Karpas-422 (cell line): ENCODE measurements at regions not wholly inside any gene's neighbourhood (a gene's known extent, or its start where the extent isn't known, plus 50 kb on each side); places are given as distances from the start of the nearest gene placed in this dataset.
A peak's percentile ranks its signal among the peaks of the same experiment; 100 is the strongest.

Source experiments
- DNase-seq: peaks from one replicate; pipeline ENCODE4 v3.0.0-alpha.2; 2015
- H2AFZ ChIP-seq: fragments of 200-600 bp; sonication (generic); 2 replicates; pipeline ENCODE4 v1.6.1; 2014; ENCODE audit warnings: antibody characterized with exemption, low read length, mixed read lengths
- H3K27ac ChIP-seq: fragments of 200-600 bp; sonication (generic); 2 replicates; pipeline ENCODE4 v1.5.1; 2014; ENCODE audit warnings: mild to moderate bottlenecking, low read length, moderate library complexity
- H3K27me3 ChIP-seq: fragments of 200-600 bp; sonication (generic); 2 replicates; pipeline ENCODE4 v1.6.1; 2014; ENCODE audit warnings: low read length, mixed read lengths
- H3K36me3 ChIP-seq: fragments of 200-600 bp; sonication (generic); 2 replicates; pipeline ENCODE4 v1.6.1; 2014; ENCODE audit warnings: low read length, mixed read lengths; ENCODE audit not compliant: insufficient read depth
- H3K4me1 ChIP-seq: fragments of 200-600 bp; sonication (generic); 2 replicates; pipeline ENCODE4 v1.6.1; 2014; ENCODE audit warnings: mild to moderate bottlenecking, low read length, mixed read lengths
- H3K4me2 ChIP-seq: fragments of 200-600 bp; sonication (generic); 2 replicates; pipeline ENCODE4 v1.6.1; 2014; ENCODE audit warnings: low read length, low read depth, mild to moderate bottlenecking; ENCODE audit not compliant: poor library complexity, severe bottlenecking
- H3K4me3 ChIP-seq: fragments of 200-600 bp; sonication (generic); 2 replicates; pipeline ENCODE4 v1.5.1; 2014; ENCODE audit warnings: mild to moderate bottlenecking, antibody characterized with exemption, low read length, mixed read lengths
- H3K79me2 ChIP-seq: fragments of 200-600 bp; sonication (generic); 2 replicates; pipeline ENCODE4 v1.6.1; 2014; ENCODE audit warnings: mild to moderate bottlenecking, low read length, mixed read lengths
- H3K9ac ChIP-seq: fragments of 200-600 bp; sonication (generic); 2 replicates; pipeline ENCODE4 v1.6.0; 2014; ENCODE audit warnings: low read length
- H3K9me2 ChIP-seq: fragments of 200-600 bp; sonication (generic), shearing (Covaris generic); replicated peaks from 2 replicates; pipeline ENCODE4 v1.6.0; 2014; ENCODE audit warnings: mild to moderate bottlenecking, low read length, moderate library complexity; ENCODE audit not compliant: insufficient read depth
- H3K9me3 ChIP-seq: fragments of 300-700, 200-600 bp; sonication (generic); 2 replicates; pipeline ENCODE4 v1.6.1; 2014; ENCODE audit warnings: low read length, mixed read lengths
- H4K20me1 ChIP-seq: fragments of 200-600 bp; sonication (generic); 2 replicates; pipeline ENCODE4 v1.6.1; 2014; ENCODE audit warnings: mild to moderate bottlenecking, antibody characterized with exemption, low read length, low read depth; ENCODE audit not compliant: insufficient read depth

DNA sequence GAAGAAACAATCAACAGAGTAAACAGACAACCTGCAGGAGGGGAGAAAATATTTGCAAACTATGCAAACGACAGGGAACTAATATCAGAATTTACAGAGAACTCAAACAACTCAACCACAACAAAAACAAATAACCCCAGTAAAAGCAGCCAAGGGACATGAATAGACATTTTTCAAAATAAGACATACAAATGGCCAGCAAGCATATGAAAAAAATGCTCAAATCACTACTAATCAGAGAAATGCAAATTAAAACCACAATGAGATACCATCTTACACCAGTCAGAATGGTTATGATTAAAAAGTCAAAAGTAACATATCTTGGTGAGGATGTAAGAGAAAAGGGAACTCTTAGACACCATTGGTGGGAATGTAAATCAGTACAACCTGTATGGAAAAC lies 215.0 kb downstream of the THBS2 start:
- Histone ChIP-seq H2AFZ (no peak overlapping the region), H3K79me2 (no peaks in the 10 kb centered on the region), H3K4me1 (no peaks in the 10 kb centered on the region), H3K9me2 (no peaks in the 10 kb centered on the region), H3K4me2 (no peak overlapping the region), H3K4me3 (no peak overlapping the region), H3K36me3 (no peaks in the 10 kb centered on the region), H3K27me3 (no peaks in the 10 kb centered on the region), H3K27ac (no peak overlapping the region), H4K20me1 (no peaks in the 10 kb centered on the region), H3K9me3 (no peaks in the 10 kb centered on the region), H3K9ac (no peak overlapping the region)
- peak; percentile 19 for DNase-seq

DNA sequence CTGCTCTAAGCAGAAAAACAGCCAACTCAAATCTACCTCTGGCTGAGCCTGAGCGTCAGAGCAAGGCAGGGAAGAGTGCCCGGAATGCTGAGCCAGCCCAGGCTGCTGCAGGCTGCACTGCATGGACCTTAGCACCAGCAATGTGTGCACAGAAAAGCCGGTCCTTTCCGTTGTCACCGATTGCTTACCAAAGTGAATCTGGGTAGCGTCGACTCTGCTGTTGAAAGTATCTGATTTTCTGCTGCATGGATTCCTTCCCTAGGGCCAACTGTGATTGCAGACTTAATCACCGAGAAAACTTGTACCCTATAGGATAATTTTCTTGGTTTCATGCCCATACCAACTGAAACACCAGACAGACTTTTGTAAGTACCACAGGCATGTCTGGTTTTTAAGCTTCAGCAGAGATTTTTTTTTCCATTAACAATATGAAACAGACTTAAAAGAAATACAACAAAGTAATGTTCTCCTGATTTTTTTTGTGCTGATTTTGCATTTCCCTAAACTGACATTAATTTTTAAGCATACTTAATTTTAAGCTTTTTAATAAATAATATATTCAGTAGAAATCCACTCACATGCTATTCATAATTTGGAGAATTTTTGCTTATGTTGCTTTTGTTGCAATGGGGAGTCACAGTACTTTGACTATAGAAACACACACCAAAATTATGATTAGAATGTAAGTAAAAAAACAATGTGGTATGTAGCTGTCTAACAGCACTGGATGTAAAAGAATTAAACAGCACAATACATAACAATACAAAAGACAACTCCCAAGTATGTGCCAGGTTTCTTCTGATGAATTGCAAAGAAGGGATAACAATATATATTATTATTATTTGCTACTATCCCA lies 218.0 kb downstream of the THBS2 start:
- no peak overlapping the region for H2AFZ ChIP-seq
- no peaks in the 10 kb centered on the region for H3K4me1 ChIP-seq
- H3K27me3 ChIP-seq = no peaks in the 10 kb centered on the region
- H4K20me1 ChIP-seq = no peaks in the 10 kb centered on the region
- no peaks in the 10 kb centered on the region for H3K9me2 ChIP-seq
- no peaks in the 10 kb centered on the region for H3K79me2 ChIP-seq
- no peaks in the 10 kb centered on the region for H3K36me3 ChIP-seq
- no peak for DNase-seq
- H3K9ac ChIP-seq = no peak overlapping the region
- H3K27ac ChIP-seq = no peak overlapping the region
- H3K4me2 ChIP-seq = no peak overlapping the region
- H3K4me3 ChIP-seq = no peak overlapping the region
- no peaks in the 10 kb centered on the region for H3K9me3 ChIP-seq

DNA sequence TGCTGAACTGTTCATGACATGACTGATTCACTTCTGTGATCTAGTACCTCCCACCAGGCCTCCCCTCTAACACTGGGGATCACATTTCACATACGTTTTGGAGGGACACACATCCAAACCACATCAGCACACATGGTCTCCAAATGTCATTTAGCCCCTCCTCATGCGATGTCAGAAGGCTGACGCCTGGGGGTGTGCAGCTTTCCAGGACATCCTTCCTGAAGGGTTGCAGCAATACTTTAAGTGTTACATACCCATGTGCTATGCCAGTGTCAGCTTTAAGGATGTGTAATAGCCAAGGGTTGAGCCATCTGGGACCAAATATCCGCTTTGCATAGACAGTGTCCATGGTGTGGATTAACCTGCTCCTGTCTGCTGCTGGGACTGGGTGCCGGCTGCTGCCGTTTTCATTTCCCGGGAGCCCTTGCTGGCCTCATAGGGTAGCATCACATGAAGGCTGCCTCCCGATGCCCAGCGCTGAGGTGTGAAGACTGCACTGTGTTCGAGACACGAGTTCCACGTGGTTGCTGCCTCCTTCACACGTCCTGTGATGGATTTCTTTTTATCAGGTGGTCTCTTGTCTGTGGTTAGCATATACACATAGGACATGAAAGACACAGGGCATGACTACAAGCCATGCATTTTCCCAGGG lies 219.0 kb downstream of the THBS2 start:
- no peaks in the 10 kb centered on the region for H3K9me2 ChIP-seq
- no peak overlapping the region for H3K27ac ChIP-seq
- no peak for DNase-seq
- no peak overlapping the region for H2AFZ ChIP-seq
- no peaks in the 10 kb centered on the region for H4K20me1 ChIP-seq
- no peaks in the 10 kb centered on the region for H3K4me1 ChIP-seq
- no peak overlapping the region for H3K4me2 ChIP-seq
- no peaks in the 10 kb centered on the region for H3K36me3 ChIP-seq
- no peak overlapping the region for H3K4me3 ChIP-seq
- H3K79me2 ChIP-seq = no peaks in the 10 kb centered on the region
- no peaks in the 10 kb centered on the region for H3K27me3 ChIP-seq
- no peaks in the 10 kb centered on the region for H3K9me3 ChIP-seq
- H3K9ac ChIP-seq = no peak overlapping the region

DNA sequence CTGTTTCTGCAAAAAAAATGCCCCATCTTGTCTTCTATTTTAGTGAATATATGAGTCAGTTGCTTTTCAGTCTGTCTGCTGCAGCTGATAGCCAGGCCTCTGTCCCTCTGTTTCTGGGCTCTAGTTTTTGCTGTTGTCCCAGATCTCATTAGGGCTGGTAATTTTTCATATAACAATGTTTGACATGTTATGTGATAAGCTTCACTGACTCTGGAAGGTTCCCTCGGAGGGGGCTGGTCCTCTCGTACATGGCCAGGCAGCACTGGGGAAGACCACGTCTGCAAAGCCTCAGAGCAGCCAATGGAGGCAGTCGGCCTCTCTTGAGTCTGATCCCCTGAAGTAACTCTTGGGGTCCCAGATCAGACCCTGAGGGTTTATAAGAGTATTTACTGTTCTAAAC lies 223.8 kb downstream of the THBS2 start:
- Histone ChIP-seq H3K4me2 (no peak overlapping the region), H3K9me2 (no peaks in the 10 kb centered on the region), H3K27ac (no peak overlapping the region), H3K9ac (no peak overlapping the region), H2AFZ (no peak overlapping the region), H3K9me3 (no peaks in the 10 kb centered on the region), H3K36me3 (no peaks in the 10 kb centered on the region), H3K79me2 (no peaks in the 10 kb centered on the region), H3K4me3 (no peak overlapping the region), H3K27me3 (no peaks in the 10 kb centered on the region), H4K20me1 (no peaks in the 10 kb centered on the region), H3K4me1 (peaks cover 12% of the 10 kb centered on the region)
- no peak for DNase-seq

DNA sequence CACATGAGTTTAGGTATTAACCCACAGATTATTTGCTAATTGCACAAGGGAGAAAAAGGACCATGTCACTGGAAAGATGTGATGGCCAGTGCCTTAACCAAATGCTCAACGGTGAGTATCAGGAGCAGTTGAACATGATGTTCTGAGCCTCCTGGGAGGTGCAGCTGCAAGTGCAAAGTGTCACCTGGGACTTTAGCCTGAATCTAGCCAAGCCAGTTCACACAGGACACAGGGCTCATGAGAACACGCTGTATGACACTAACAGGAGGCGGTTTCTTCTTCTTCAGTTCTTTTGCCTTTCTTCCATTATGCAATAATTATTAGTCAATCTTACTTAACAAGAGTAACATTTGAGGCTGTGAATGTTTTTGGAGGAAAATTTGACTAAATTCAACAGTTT lies 225.3 kb downstream of the THBS2 start:
- no peak overlapping the region for H3K4me3 ChIP-seq
- H3K4me1 ChIP-seq = peaks cover 12% of the 10 kb centered on the region
- no peak overlapping the region for H3K9ac ChIP-seq
- no peaks in the 10 kb centered on the region for H3K9me3 ChIP-seq
- no peak overlapping the region for H2AFZ ChIP-seq
- DNase-seq = peak; percentile 54
- no peak overlapping the region for H3K27ac ChIP-seq
- no peaks in the 10 kb centered on the region for H3K9me2 ChIP-seq
- H3K79me2 ChIP-seq = no peaks in the 10 kb centered on the region
- no peaks in the 10 kb centered on the region for H4K20me1 ChIP-seq
- H3K27me3 ChIP-seq = no peaks in the 10 kb centered on the region
- peak overlapping the region; percentile 13 for H3K4me2 ChIP-seq
- H3K36me3 ChIP-seq = no peaks in the 10 kb centered on the region

DNA sequence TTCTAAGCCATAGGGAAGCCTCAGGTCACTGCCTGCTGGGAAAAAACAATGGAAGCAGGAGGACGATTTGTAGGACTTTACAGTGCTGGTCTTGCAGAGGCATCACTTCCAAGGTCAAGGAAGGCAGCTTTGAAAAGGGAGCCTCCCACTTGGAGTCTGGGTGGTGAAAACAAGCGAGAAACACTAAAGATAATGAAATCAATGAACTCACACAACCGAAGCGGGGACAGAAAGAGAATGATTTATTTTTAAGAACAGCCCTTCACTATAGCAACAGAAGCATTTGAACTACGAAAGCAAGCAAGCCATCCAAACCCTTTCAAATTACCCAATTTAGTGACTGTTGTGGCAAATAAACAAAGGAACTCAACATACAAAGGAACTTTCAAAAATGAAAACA lies 227.5 kb downstream of the THBS2 start:
- Histone ChIP-seq H3K4me3 (no peak overlapping the region), H2AFZ (no peak overlapping the region), H3K4me1 (peaks cover 12% of the 10 kb centered on the region), H3K9me3 (no peaks in the 10 kb centered on the region), H3K27ac (no peak overlapping the region), H3K4me2 (no peak overlapping the region), H3K36me3 (no peaks in the 10 kb centered on the region), H3K79me2 (no peaks in the 10 kb centered on the region), H3K27me3 (no peaks in the 10 kb centered on the region), H3K9ac (no peak overlapping the region), H3K9me2 (no peaks in the 10 kb centered on the region), H4K20me1 (no peaks in the 10 kb centered on the region)
- DNase-seq = no peak

DNA sequence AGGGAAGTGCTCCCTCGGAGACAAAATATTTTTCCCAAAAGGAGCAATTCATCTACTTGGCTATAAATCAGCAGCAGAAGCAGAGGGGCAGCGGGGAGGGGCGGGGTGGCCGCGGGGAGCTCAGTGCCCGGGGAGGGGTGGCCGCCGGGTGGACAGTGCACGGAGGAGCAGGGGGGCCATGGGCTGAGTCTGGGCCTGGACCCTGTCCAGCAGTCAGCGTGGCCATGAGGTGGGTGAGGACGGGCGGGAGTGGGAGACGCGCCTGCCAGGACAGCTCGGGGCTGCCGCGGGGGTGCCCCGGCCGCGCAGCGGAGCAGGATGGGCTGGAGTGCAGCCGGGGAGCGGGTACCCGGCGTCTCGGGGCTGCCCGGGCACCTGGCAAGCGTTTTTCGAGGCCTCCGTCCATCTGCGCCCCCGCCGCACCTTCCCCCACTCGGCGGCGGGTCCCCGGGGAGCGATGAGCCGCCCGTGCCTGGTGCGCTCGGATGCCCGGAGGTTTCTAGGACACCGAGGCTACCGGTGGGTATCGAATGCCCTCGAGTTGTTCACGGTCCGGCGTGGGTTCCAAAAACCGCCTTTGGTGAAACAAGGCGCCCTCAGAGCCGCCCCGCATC lies 229.5 kb downstream of the THBS2 start:
- H3K9me2 ChIP-seq = no peaks in the 10 kb centered on the region
- H3K27ac ChIP-seq = no peak overlapping the region
- no peaks in the 10 kb centered on the region for H3K79me2 ChIP-seq
- H3K9me3 ChIP-seq = no peaks in the 10 kb centered on the region
- H2AFZ ChIP-seq = no peak overlapping the region
- DNase-seq = no peak
- H3K4me3 ChIP-seq = no peak overlapping the region
- H3K27me3 ChIP-seq = no peaks in the 10 kb centered on the region
- H3K36me3 ChIP-seq = no peaks in the 10 kb centered on the region
- no peak overlapping the region for H3K4me2 ChIP-seq
- no peak overlapping the region for H3K9ac ChIP-seq
- H4K20me1 ChIP-seq = no peaks in the 10 kb centered on the region
- peaks cover 12% of the 10 kb centered on the region for H3K4me1 ChIP-seq

DNA sequence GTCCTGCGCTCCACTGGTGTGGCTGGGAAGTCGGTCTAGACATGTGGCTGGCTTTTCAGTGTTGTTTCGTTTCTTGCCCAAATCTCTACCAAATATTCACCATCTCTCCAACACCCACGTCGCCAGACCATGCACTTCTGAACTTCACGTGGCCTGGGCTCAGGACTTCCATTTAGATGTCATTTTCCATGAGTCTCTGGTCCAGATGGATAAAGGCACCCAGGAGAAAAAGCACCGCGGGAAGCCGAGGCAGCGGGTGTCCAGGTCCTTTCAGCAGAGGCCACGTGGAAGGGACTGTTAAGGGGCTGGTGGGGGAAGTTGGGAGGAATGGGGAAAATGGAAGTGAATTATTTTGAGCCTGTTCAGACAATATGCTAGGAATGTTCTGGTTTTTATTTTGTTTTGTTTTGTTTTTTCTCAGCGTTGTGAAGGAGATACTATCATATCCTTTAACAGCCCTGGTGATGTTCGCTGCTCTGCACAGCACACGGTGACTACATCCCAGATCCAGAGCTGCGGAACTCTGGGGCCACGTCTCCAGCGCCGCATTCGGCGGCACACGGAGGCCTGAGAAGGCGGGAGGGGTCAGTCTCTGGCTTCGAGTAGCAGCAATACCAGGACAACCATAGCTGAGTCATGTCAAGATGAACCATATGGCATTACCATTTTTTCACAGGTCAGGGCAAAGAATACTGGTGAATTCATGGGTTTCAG lies 230.3 kb downstream of the THBS2 start:
- H3K36me3 ChIP-seq = no peaks in the 10 kb centered on the region
- H3K79me2 ChIP-seq = no peaks in the 10 kb centered on the region
- no peak overlapping the region for H3K27ac ChIP-seq
- peaks cover 9% of the 10 kb centered on the region for H3K4me1 ChIP-seq
- H3K4me3 ChIP-seq = no peak overlapping the region
- no peaks in the 10 kb centered on the region for H3K27me3 ChIP-seq
- H3K4me2 ChIP-seq = no peak overlapping the region
- no peaks in the 10 kb centered on the region for H3K9me3 ChIP-seq
- no peak overlapping the region for H2AFZ ChIP-seq
- H3K9ac ChIP-seq = no peak overlapping the region
- DNase-seq = no peak
- no peaks in the 10 kb centered on the region for H3K9me2 ChIP-seq
- no peaks in the 10 kb centered on the region for H4K20me1 ChIP-seq
